ENCODE measurements at regions not wholly inside any gene's neighbourhood (a gene's known extent, or its start where the extent isn't known, plus 50 kb on each side); places are given as distances from the start of the nearest gene placed in this dataset.

DNA sequence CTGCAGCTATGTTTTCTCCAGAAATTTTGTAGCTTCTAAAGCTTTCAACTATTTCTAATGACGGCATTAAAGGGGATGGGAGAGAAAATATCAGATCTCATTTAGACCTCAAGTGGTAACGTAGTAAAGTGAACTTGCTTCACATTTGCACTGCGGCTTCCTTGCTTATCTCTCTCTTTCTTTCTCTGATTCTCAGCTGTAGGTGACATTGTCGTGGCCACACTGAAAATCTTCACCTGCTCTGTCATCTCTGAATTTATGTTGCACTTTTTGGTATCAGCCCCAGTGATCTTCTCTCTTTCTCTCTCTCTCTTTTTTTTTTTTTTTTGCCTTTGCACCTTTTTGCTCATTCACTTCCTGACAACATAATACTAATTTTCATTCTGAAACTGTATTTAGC lies 254.1 kb upstream of the SATB1 start:
- no peak for DNase-seq (ENCODE audit: low read depth, low spot score)

DNA sequence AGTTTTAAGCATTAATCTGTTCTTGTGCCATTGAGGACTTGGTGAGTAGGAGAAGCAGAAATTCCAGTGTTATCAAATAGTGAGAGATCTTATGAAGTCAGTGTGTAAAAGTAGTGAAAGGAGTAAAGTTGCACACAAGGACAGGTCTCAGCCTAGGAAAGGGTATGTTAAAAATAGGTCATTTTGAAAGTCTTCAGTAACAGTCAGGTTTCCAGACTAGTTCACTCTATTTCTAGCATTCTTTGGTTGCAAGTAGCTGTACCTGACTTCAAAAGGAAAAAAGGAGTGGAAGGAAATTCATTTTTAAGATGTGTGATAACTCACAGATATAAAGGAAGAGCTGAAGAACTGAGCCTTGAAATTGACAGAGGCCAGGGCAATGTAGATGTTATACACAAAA lies 250.1 kb upstream of the SATB1 start:
- no peak for DNase-seq (ENCODE audit: low read depth, low spot score)

DNA sequence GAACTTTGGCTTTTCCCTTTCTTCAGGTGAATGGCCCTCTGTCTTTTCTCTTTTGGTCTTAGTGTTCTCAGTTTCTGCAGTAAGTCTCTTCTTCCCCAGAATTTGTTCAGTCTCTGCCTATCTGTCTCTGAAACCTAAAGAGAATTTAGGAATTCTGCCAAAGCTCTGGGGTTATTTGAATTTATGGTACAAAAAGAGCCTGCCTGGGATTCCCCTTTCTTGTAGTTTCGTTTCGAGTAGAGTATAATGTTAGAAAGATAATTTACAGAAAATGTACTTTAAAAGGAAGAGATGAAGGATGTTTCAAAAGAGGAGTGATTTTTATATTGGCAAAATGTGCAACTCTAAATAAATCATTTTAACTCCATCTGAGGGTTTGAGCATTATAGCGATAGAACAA lies 247.4 kb upstream of the SATB1 start:
- no peak for DNase-seq (ENCODE audit: low read depth, low spot score)

DNA sequence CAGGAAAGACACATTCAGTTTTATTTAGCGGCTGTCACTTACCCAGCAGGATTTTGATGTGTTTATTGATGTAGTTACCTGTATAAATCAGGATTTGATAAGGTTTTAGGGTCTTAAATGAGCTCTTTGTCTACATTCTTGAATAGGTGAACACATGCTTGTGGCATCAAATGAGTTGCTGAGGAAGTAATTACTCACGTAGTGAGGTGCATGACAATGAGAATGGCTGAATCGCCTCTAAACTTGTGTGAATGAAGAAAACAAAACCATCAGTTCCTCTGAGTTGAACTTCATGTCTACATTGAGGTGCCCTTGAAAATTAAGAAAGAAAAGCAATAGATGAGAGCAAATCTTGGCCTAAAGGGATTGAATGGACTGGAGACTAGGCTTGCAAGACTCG lies 245.6 kb upstream of the SATB1 start:
- no peak for DNase-seq (ENCODE audit: low read depth, low spot score)

GRCh38 chr3:18669374-18669773 lies 244.2 kb upstream of the SATB1 start:
- DNase-seq (ENCODE audit: low read depth, low spot score): no peak

DNA sequence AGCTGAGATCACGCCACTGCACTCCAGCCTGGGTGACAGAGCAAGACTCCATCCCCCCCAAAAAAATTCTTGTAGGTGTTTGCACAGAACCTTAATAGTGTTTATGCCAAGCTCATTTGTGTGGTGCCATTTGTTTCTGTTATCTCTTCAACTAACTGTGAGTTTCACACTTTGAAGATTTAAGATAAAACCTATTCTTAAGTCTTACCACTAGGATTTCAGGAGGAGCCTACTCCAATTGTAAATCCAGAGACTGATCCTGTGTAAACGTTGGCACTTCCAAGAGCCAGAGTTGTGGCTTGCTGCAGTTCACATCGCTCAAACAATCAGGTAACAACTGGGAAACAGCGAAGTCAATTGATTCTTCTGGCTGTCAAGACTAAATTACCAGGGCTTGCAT lies 242.4 kb upstream of the SATB1 start:
- DNase-seq (ENCODE audit: low read depth, low spot score): no peak

DNA sequence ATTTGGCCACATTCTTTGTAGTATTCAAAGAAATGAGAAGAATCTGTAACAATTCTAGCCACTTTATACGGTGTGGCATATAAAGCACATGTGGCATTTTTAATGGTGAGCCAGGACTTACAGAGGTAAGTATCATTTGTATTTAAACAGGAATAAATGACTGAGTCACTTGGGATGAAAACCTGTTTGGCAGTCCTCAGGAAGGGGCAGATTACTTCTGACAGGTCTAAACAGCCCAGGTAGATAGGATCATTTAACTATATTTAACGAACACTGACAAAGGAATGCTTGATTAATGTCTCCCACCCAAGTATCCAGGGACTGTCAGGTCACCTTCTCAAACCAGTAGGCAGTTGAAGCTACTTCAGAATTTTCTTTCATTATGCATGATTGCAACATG lies 241.5 kb upstream of the SATB1 start:
- no peak for DNase-seq (ENCODE audit: low read depth, low spot score)

- DNase-seq (ENCODE audit: low read depth, low spot score): no peak
Observed at GRCh38 chr3:18660059-18660458, 234.9 kb upstream of the SATB1 start.

- DNase-seq (ENCODE audit: low read depth, low spot score): no peak
Observed at GRCh38 chr3:18657858-18658820, 233.0 kb upstream of the SATB1 start.

DNA sequence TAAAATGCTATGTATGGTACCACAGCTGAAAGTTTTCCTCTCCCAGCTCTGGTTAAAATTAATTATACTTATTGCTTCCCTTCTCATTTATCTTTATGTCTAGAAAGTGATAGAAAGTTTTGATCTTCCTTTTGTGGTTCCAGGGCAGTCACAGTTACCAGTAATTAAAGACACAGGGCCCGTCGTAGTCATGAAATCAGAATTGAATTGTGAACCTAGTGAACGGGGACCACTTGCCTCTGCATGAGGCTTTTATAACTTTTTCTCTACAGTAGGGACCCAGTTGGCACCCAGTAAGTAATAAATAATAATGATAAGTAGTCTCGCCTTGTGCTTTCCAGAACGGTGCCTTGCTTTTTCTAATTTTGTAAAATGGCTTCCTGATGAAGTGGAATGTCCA lies 231.7 kb upstream of the SATB1 start:
- DNase-seq (ENCODE audit: low read depth, low spot score): no peak

DNA sequence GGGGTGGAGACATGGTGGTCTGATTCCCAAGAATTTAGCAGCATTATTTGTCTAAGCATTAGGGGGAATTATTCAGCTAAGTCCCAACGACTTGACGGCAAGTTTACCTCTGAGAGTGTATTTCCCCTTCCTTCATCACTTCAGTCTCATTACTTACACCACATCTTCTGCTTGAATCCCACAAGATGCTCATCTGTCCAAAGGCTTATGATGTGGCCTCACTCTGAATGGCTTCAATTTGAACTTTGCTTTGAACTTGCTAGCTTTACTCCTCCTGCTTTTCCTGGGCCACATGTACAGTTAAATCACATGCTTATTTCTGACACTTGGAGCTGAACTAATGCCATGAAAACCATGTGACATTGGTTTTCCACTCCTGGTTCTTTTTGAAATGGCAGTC lies 231.3 kb upstream of the SATB1 start:
- no peak for DNase-seq (ENCODE audit: low read depth, low spot score)

DNA sequence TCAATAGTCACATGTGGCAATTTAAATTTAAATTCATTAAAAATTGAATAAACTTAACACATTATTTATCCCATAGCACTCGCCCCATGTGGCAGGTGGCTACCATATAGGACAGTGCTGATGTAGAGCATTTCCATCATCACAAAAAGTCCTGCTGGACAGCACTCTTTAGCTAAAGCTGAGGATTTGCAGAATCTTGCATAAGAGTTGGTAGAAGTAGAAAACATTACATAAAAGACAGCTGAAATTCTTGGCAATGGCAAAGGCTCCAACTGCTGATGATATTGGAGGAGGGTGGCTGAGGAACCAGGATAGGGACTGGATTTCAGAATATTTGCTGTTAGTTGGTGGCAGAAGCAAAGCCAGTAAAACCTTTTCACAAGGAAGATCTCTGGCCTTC lies 230.7 kb upstream of the SATB1 start:
- DNase-seq (ENCODE audit: low read depth, low spot score): no peak

- no peak for DNase-seq (ENCODE audit: low read depth, low spot score)
Observed at GRCh38 chr3:18652781-18653180, 227.6 kb upstream of the SATB1 start.

DNA sequence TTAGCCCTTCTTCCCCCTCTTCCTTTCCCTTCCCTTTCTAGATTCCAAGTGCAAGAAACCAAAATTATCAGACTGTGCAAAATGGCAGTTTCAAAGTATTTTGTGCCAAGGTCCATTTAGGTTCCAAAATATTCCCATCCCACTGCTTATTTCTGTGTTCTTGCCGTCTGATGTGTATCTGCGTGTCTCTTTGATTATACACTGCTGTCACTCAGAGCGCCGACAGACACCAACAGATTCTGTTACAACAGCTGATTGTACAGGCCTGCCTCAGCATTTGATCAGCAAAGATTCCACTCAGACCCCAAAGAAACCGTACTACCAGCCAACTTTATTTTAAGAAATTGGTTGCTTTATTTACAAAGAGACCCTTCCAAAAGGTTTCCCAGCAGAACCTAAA lies 225.6 kb upstream of the SATB1 start:
- DNase-seq (ENCODE audit: low read depth, low spot score): no peak

- DNase-seq (ENCODE audit: low read depth, low spot score): no peak
Observed at GRCh38 chr3:18649666-18650363, 224.7 kb upstream of the SATB1 start.

DNA sequence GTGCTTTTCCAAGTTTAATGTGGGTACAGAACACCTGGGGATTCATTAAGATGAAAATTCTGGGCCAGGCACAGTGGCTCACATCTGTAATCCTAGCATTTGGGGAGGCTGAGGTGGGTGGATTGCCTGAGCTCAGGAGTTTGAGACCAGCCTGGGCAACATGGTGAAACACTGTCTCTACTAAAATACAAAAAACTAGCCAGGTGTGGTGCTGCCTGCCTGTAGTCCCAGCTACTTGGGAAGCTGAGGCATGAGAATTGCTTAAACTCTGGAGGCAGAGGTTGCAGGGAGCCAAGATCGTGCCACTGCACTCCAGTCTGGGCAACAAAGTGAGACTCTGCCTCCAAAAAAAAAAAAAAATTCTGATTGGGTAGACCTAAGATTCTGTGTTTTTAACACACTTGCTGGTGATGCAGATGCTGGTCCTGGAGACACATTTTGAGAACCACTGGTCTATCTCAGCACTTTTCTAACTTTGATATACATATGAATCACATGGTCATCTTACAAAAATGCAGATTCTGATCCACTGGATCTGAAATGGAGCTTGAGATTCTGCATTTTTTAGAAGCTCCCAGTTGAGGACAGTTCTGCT lies 223.8 kb upstream of the SATB1 start:
- DNase-seq (ENCODE audit: low read depth, low spot score): no peak

- no peak for DNase-seq (ENCODE audit: low read depth, low spot score)
Observed at GRCh38 chr3:18648159-18648558, 223.0 kb upstream of the SATB1 start.

DNA sequence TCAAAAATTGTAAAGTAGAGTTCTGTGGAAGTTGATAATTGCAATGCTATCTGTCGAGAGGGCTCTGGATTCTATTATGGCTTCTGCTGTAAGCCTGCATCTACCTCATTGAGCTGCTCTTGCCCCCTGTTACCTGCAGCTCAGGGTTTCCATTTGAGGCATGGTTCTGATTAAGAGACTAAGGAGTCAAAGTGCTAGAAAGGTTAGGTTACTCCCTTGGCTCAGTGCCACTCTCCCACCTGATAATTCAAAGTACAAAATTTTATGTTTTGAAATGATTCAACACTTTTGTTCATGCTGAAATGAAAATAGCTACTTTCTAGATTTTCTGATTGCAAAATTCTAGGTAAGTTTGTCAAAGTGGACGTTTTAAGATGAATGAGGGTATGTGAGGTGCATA lies 220.5 kb upstream of the SATB1 start:
- DNase-seq (ENCODE audit: low read depth, low spot score): no peak

DNA sequence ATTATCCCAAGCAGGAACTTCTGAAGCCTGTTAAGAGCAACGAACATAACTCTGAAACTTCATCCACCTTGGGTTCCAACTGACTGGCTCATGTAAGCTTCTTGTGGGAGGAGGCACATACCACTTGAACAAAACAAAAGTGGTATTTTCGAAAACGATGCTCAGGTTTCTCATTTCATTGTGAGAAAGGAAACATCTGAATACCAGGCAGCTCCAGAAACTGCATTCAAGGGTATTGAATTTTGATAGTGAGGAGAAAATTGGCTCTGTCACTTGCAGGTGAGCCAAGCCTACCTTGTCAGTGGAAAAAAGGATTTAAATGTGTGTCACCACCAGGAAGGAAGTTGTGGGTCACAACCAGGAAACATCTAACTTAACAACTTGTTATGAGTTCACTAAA lies 218.1 kb upstream of the SATB1 start:
- no peak for DNase-seq (ENCODE audit: low read depth, low spot score)

- no peak for DNase-seq (ENCODE audit: low read depth, low spot score)
Observed at GRCh38 chr3:18641916-18642315, 216.8 kb upstream of the SATB1 start.

- DNase-seq (ENCODE audit: low read depth, low spot score): no peak
Observed at GRCh38 chr3:18635215-18635614, 210.1 kb upstream of the SATB1 start.

DNA sequence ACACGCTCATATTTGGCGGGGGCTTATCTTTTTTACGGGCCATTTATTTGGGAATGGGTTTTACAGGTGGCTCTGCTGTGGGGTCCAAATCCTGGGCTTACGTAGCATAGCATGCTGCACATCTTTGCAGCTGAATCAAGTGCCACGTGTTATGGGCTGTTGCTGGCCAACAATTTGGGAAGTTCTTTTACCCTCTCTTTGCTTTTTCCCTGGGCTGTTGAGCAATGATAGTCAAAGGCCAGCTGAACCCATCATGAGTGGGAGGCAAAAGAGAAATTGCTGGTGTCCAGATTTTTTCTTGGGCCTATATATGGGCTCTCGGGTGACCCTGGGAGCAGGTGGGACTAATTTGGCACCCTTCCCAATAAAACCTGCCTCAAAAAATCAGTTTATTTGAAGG lies 209.3 kb upstream of the SATB1 start:
- DNase-seq (ENCODE audit: low read depth, low spot score): no peak

- DNase-seq (ENCODE audit: low read depth, low spot score): peak; percentile 2
Observed at GRCh38 chr3:18633002-18633401, 207.9 kb upstream of the SATB1 start.
